Uterus (tissue), 3 donors: ENCODE measurements at regions not wholly inside any gene's neighbourhood (a gene's known extent, or its start where the extent isn't known, plus 50 kb on each side); places are given as distances from the start of the nearest gene placed in this dataset.

ENCODE experiments used
- DNase-seq, 2 donors: peaks; one replicate each; pipeline ENCODE4 v3.0.0-alpha.2; 2019 to 2020
- H3K27ac ChIP-seq, 2 donors: fragments of 200-600 bp; sonication (generic); 1 replicate in 1 of 2; 2 replicates in 1 of 2; pipeline ENCODE4 v1.5.1; 2016 to 2018
- H3K27me3 ChIP-seq, 2 donors: fragments of 200-600 bp; sonication (generic); one replicate each; pipeline ENCODE4 v1.5.1; 2018 to 2019; ENCODE audit warnings: control low read depth in 1 of 2
- H3K36me3 ChIP-seq, 2 donors: fragments of 200-600 bp; sonication (generic); one replicate each; pipeline ENCODE4 v1.5.1; 2019; ENCODE audit warnings: control low read depth in 1 of 2
- H3K4me1 ChIP-seq, 2 donors: fragments of 200-600 bp; sonication (generic); one replicate each; pipeline ENCODE4 v1.5.1; 2018 to 2019; ENCODE audit warnings: control low read depth in 1 of 2
- H3K4me3 ChIP-seq, 2 donors: fragments of 200-600 bp; sonication (generic); 1 replicate in 1 of 2; 2 replicates in 1 of 2; pipeline ENCODE4 v1.5.1; 2018 to 2019; ENCODE audit warnings: mild to moderate bottlenecking in 1 of 2
- H3K9me3 ChIP-seq, 2 donors: fragments of 200-600 bp; sonication (generic); one replicate each; pipeline ENCODE4 v1.5.1; 2019; ENCODE audit warnings: control low read depth in 1 of 2
- POLR2A ChIP-seq, 2 donors: fragments of 450-650 bp; IDR thresholded peaks; one replicate each; pipeline ENCODE4 v1.6.1; 2016; ENCODE audit warnings: antibody characterized with exemption in 2 of 2, mild to moderate bottlenecking in 1 of 2, moderate library complexity in 1 of 2
- intact Hi-C: fragments of 100-400 bp; cut with DNase I; formaldehyde crosslinking; loops from one replicate; pipeline ENCODE4 v1.15.1; 2023; ENCODE audit warnings: low total_unique reads
- TF ChIP-seq, protein P1 (sequence below), 4 experiments: fragments of 200-600 bp in 2 of 4; fragments of 450-650 bp in 2 of 4; sonication (generic) in 2 of 4; IDR thresholded peaks; one replicate each; pipeline ENCODE4 v1.5.1; 2016 to 2019; ENCODE audit warnings: antibody characterized with exemption in 4 of 4, mild to moderate bottlenecking in 2 of 4, moderate library complexity in 1 of 4
- donor health status: DM: yes; HTN: yes; CAD: no.

GRCh38 chr16:80121522-80121909 lies 419.3 kb upstream of the DYNLRB2 start:
- TF ChIP-seq, protein P1, sequence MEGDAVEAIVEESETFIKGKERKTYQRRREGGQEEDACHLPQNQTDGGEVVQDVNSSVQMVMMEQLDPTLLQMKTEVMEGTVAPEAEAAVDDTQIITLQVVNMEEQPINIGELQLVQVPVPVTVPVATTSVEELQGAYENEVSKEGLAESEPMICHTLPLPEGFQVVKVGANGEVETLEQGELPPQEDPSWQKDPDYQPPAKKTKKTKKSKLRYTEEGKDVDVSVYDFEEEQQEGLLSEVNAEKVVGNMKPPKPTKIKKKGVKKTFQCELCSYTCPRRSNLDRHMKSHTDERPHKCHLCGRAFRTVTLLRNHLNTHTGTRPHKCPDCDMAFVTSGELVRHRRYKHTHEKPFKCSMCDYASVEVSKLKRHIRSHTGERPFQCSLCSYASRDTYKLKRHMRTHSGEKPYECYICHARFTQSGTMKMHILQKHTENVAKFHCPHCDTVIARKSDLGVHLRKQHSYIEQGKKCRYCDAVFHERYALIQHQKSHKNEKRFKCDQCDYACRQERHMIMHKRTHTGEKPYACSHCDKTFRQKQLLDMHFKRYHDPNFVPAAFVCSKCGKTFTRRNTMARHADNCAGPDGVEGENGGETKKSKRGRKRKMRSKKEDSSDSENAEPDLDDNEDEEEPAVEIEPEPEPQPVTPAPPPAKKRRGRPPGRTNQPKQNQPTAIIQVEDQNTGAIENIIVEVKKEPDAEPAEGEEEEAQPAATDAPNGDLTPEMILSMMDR (IDR thresholded peaks at IDR 0.05), result no peak
- no peak for TF ChIP-seq POLR2A (IDR thresholded peaks at IDR 0.05)
- H3K36me3 ChIP-seq, result no peaks in the 10 kb centered on the region
- H3K27me3 ChIP-seq, result no peaks in the 10 kb centered on the region
- H3K9me3 ChIP-seq, result no peaks in the 10 kb centered on the region
- peak overlapping the region; percentile 13 to 28 for H3K27ac ChIP-seq
- DNase-seq, result no peak
- no peaks in the 10 kb centered on the region for H3K4me1 ChIP-seq
- no peak overlapping the region for H3K4me3 ChIP-seq
- intact Hi-C loops, result no loop called here

DNA sequence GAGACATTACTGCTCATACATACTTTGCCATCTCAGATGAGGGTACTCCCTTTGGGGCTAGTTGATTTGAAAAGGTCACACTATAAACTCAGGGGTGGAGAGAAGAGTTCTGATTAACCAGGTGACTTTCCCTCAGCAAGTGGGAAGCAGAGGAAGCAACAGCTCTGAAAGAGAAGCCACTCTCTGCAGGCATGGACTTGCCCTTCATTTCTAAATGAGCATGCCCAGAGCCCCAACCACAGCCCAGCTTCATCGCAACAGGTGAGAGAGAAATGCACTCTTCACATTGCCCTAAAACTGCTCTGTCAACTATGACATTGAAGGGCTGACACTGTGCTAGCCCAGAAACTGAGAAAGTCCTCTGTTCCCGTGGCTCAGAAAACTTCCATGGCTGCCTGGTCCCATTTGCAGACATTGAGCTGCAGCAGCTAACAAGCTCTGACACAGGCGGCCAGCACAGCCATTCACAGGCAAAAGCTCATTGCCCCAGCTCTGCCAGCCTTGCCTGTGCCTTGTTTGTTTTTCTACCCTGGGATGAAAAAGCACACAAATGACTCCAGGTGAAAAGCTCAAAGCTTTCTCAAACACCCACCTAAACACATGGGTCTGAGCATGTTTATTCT lies 419.8 kb upstream of the DYNLRB2 start:
- Histone ChIP-seq H3K27ac (no peak overlapping the region), H3K9me3 (no peaks in the 10 kb centered on the region), H3K27me3 (no peaks in the 10 kb centered on the region), H3K4me3 (no peak overlapping the region), H3K4me1 (no peaks in the 10 kb centered on the region), H3K36me3 (no peaks in the 10 kb centered on the region)
- TF ChIP-seq, protein P1 (IDR thresholded peaks at IDR 0.05), result no peak
- intact Hi-C loops, result no loop called here
- DNase-seq, result no peak

DNA sequence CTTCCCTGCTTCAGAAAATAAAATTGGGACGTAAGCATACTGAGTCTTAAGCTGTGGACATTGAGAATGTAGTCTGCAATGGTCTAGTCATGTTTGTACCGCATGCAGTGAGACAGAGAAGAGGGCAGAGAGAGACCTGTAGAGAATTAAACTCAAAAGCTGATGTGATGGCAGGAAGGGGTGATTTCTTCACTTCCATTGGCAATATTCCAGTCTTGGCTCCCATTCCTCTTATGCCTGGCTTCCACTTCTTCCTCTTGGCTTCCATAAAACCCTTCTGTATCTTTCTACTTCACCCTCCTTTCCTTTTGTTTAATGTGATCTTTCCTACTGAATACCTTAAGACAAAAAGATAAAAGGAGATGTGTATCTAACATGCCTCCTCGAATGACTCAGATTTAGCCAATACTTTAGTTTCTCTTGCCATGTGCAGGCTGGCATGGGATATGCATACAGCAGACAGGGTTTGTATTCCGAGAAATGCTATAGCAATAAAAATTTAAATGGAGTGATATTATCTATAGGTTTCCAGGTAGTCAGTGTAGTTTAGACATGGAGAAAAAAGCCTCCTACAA lies 423.1 kb upstream of the DYNLRB2 start:
- TF ChIP-seq POLR2A (IDR thresholded peaks at IDR 0.05), result no peak
- TF ChIP-seq, protein P1 (IDR thresholded peaks at IDR 0.05), result no peak
- DNase-seq, result no peak
- no peaks in the 10 kb centered on the region for H3K9me3 ChIP-seq
- intact Hi-C loops, result no loop called here
- H3K27ac ChIP-seq, result no peak overlapping the region
- H3K27me3 ChIP-seq, result no peaks in the 10 kb centered on the region
- no peaks in the 10 kb centered on the region for H3K4me1 ChIP-seq
- H3K4me3 ChIP-seq, result no peak overlapping the region
- H3K36me3 ChIP-seq, result no peaks in the 10 kb centered on the region

GRCh38 chr16:80116711-80117110 lies 424.1 kb upstream of the DYNLRB2 start:
- intact Hi-C loops, result no loop called here
- H3K9me3 ChIP-seq, result no peaks in the 10 kb centered on the region
- no peak overlapping the region for H3K27ac ChIP-seq
- no peak for DNase-seq
- no peaks in the 10 kb centered on the region for H3K27me3 ChIP-seq
- no peaks in the 10 kb centered on the region for H3K36me3 ChIP-seq
- H3K4me1 ChIP-seq, result no peaks in the 10 kb centered on the region
- TF ChIP-seq, protein P1 (IDR thresholded peaks at IDR 0.05), result no peak
- H3K4me3 ChIP-seq, result no peak overlapping the region

DNA sequence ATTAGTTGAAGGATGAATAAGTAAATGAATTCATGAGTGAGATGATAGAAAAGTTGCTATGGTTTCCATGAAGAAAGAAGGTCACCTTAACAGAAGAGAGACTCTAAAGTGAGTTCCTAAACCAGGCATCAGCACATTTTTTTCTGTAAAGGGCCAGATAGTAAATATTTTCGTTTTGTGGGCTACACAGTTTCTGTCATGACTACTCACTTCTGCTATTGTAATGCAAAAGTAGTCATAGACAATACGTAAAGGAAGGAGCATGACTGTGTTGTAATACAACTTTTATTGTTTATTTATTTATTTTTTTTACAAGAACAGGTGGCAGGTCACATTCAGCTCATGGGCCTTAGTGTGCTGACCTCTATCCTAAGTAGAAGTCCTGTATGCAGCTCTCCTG lies 426.1 kb upstream of the DYNLRB2 start:
- DNase-seq, result no peak
- H3K27ac ChIP-seq, result no peak overlapping the region
- no peak overlapping the region for H3K4me3 ChIP-seq
- intact Hi-C loops, result no loop called here
- no peak for TF ChIP-seq POLR2A (IDR thresholded peaks at IDR 0.05)
- TF ChIP-seq, protein P1 (IDR thresholded peaks at IDR 0.05), result no peak
- no peaks in the 10 kb centered on the region for H3K36me3 ChIP-seq
- no peaks in the 10 kb centered on the region for H3K4me1 ChIP-seq
- H3K27me3 ChIP-seq, result no peaks in the 10 kb centered on the region
- H3K9me3 ChIP-seq, result no peaks in the 10 kb centered on the region
